NCI-H128 (cell line): ENCODE measurements at regions not wholly inside any gene's neighbourhood (a gene's known extent, or its start where the extent isn't known, plus 50 kb on each side); places are given as distances from the start of the nearest gene placed in this dataset.

Experiments used
- DNase-seq: peaks from one replicate; lab custom pipeline; 2025; ENCODE audit not compliant: unreplicated experiment; lab: John Stamatoyannopoulos, UW

DNA sequence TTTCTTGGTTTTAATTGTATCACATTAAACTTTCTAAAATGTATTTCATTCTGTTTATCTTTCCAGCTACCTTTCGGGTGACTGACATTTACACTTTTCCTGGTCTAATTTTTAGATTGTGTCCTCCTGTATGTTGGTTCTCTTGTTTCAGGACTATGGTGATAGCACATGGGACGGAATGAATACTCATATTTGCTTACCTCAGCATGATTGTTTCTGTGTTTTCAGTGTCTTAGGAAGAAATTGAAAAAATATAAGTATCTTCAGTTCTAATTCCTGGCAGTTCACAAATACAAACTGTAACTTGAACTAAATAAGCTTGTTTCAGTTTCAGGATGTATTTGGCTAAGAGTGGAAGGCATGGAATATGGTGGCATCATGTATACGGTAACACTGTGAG, 80.1 kb upstream of the ROBO1 start:
- no peak for DNase-seq

DNA sequence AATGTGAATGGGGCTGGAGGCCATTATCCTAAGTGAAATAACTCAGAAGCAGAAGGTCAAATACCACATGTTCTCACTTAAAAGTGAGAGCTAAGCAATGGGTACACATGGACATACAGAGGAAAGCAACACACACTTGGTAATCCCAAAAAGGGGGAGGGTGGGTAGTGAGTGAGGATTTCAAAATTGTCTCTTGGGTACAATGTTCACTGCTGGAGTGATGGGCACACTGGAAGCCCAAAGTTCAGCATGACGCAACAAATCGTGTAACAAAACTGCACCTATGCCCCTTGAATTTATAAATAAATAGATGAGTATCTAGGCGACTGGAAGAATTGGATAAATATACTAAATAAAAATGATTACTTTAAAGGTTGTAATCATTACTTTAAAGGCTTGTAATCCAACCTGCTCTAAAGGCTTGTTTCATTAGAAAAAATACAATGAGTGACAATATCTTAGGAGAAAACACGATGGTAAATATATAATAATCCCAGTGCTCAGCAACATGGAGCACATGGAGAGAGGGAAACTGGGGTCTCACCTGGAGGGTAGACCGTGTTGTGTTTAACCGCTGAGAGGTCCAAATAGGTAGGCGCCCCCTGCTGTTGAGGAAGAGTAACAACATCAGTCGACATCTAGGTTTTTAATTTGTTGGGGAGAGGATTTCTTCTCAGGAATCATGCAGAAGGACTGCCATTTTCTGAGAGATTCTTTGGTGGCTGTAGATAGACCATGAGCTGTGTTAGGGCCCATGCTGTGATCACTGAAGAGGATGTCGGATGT, 78.5 kb upstream of the ROBO1 start:
- DNase-seq: no peak

DNA sequence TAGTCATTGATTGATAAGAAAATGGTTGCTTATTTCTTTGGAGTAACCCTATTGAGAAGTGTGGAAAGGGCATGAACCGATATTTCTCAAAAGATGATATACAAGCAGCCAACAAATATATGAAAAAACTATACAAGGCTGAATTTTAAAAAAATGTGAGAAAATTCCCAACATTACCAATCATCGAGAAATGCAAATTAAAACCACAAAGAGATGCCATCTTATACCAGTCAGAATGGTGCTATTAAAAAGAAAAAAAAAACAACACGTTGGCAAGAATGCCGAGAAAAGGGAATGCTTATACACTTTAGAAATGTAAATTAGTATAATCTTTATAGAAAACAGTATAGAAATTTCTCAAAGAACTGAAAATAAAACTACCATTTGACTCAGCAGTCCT, 77.7 kb upstream of the ROBO1 start:
- DNase-seq: no peak

DNA sequence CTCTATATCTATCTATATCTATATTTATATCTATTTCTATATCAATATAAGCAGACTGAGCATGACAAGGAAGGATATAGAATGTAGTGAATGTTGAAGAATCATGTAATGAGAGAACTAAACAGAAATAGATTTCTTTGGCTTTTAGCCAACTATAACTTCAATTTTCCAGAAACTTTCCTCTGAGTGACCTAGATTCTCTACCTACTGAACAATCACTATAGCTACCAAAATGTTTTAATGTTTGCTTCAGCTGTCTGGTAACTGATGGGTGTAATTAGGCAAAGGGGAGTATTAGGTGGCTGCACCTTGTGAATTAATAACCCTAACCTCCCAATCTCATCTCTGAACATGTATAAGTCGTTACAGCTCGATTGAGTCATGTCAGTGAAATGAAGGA, 76.4 kb upstream of the ROBO1 start:
- no peak for DNase-seq

DNA sequence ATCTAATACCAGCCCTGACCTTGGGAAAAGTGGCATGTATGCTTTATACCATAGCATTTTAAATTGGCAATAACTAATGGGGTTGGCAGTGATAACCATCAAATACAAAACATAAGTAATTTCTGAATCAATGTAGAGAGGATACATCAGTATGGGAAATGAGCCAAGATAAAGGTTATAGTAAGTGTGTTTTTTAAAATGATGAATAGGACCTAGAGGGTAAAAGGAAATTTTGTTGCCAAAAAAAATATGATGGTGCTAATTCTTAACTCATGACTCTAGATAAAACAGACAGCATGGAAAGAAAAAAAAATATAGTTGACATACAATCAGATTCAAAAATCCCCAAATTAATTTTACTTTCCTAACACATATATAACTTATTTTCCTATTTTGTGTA, 75.4 kb upstream of the ROBO1 start:
- DNase-seq: no peak

DNA sequence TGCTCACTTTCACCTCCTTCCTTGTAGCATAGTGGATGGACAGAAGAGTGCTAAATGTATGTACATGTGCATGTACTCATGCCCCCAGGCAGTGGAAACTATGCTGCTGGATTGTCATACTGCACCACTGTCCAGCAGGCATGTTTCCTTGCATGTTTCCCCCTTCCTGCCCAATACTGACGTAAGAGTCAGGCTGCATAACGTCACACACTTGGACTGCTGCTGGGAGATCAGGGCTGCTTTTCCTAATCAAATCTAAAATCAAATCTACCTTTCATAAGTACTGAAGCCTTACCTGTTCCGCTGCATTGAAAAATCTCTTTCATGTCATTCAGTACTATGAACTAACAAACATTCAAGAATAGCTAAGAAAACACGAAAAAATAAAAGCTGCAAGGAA, 67.9 kb upstream of the ROBO1 start:
- DNase-seq: no peak

GRCh38 chr3:79824166-79824565, 56.4 kb upstream of the ROBO1 start:
- no peak for DNase-seq

- no peak for DNase-seq
Observed at GRCh38 chr3:79822076-79822475, 54.3 kb upstream of the ROBO1 start.

GRCh38 chr3:79820089-79820488, 52.3 kb upstream of the ROBO1 start:
- DNase-seq: no peak

GRCh38 chr3:79818015-79818414, 50.2 kb upstream of the ROBO1 start:
- DNase-seq: no peak
